HEK293 (cell line): ENCODE measurements at regions not wholly inside any gene's neighbourhood (a gene's known extent, or its start where the extent isn't known, plus 50 kb on each side); places are given as distances from the start of the nearest gene placed in this dataset.

ENCODE experiments used
- CTCF ChIA-PET: fragments of 350-600 bp; formaldehyde crosslinking; extraction: SDS; loops from one replicate; lab custom pipeline; 2021; ENCODE audit warnings: antibody characterized with exemption; lab: Yijun Ruan, JAX
- POLR2A ChIA-PET: fragments of 300-600 bp; formaldehyde crosslinking; extraction: SDS; loops from one replicate; lab custom pipeline; 2020; ENCODE audit warnings: antibody characterized with exemption, inconsistent platforms; lab: Yijun Ruan, JAX
- H3K27ac ChIP-seq: fragments of 200-500 bp; sonication (Bioruptor generic); 2 replicates; pipeline ENCODE4 v1.5.1; 2014; ENCODE audit warnings: low read depth, low read length, control low read depth, inconsistent platforms; ENCODE audit errors: extremely low read depth
- H3K36me3 ChIP-seq, 2 experiments: fragments of 200-500 bp in 1 of 2; sonication (Bioruptor generic) in 1 of 2; 1 replicate in 1 of 2; 2 replicates in 1 of 2; pipeline ENCODE4 v1.5.1; 2014 to 2017; ENCODE audit warnings: inconsistent platforms in 2 of 2, low read length in 2 of 2; ENCODE audit not compliant: control insufficient read depth in 2 of 2, insufficient read depth in 1 of 2
- H3K4me1 ChIP-seq: fragments of 200-500 bp; sonication (Bioruptor generic); 2 replicates; pipeline ENCODE4 v1.5.1; 2014; ENCODE audit warnings: mild to moderate bottlenecking, low read length, inconsistent platforms; ENCODE audit not compliant: control insufficient read depth, insufficient read depth
- H3K4me3 ChIP-seq: 2 replicates; pipeline ENCODE4 v1.5.1; 2011; ENCODE audit warnings: low read depth, mild to moderate bottlenecking, control low read depth, low read length, moderate library complexity
- H3K9me3 ChIP-seq: fragments of 200-500 bp; sonication (Bioruptor generic); 2 replicates; pipeline ENCODE4 v1.5.1; 2014; ENCODE audit warnings: low read depth, low read length, inconsistent platforms; ENCODE audit not compliant: control insufficient read depth, insufficient read depth
- FEZF1 ChIP-seq: fragments of 450-650 bp; formaldehyde crosslinking; IDR thresholded peaks from 2 replicates; pipeline ENCODE4 v1.5.1; 2016; ENCODE audit warnings: missing biosample characterization, missing genetic modification characterization
- HOXD13 ChIP-seq: sonication (generic); formaldehyde crosslinking; IDR thresholded peaks from 2 replicates; pipeline ENCODE4 v1.8.0; 2022; ENCODE audit warnings: missing genetic modification reagents, borderline replicate concordance
- MYNN ChIP-seq: fragments of 450-650 bp; formaldehyde crosslinking; IDR thresholded peaks from 2 replicates; pipeline ENCODE4 v1.5.1; 2016; ENCODE audit warnings: missing biosample characterization, missing genetic modification characterization, borderline replicate concordance
- ZBTB17 ChIP-seq: fragments of 450-650 bp; formaldehyde crosslinking; IDR thresholded peaks from 2 replicates; pipeline ENCODE4 v1.5.1; 2016; ENCODE audit warnings: missing biosample characterization, missing genetic modification characterization
- ZNF174 ChIP-seq: fragments of 450-650 bp; formaldehyde crosslinking; IDR thresholded peaks from 2 replicates; pipeline ENCODE4 v1.5.0; 2017; ENCODE audit warnings: missing biosample characterization, mild to moderate bottlenecking, missing genetic modification characterization
- ZNF433 ChIP-seq: fragments of 450-650 bp; formaldehyde crosslinking; IDR thresholded peaks from 2 replicates; pipeline ENCODE4 v1.5.1; 2016; ENCODE audit warnings: missing biosample characterization, missing genetic modification characterization, low read depth
- ZNF654 ChIP-seq: fragments of 450-650 bp; formaldehyde crosslinking; IDR thresholded peaks from 2 replicates; pipeline ENCODE4 v1.5.1; 2016; ENCODE audit warnings: low read depth, missing biosample characterization, missing genetic modification characterization
- TF ChIP-seq, protein P1 (sequence below): fragments of 450-650 bp; formaldehyde crosslinking; IDR thresholded peaks from 2 replicates; pipeline ENCODE4; 2016; ENCODE audit warnings: missing biosample characterization, missing genetic modification characterization
- TF ChIP-seq, protein P2 (sequence below): fragments of 450-650 bp; formaldehyde crosslinking; IDR thresholded peaks from 2 replicates; pipeline ENCODE4 v1.5.1; 2016; ENCODE audit warnings: missing biosample characterization, missing genetic modification characterization, low read depth
- TF ChIP-seq, protein P3 (sequence below): fragments of 450-650 bp; formaldehyde crosslinking; IDR thresholded peaks from 2 replicates; pipeline ENCODE4 v1.5.1; 2016; ENCODE audit warnings: missing biosample characterization, missing genetic modification characterization
- TF ChIP-seq, protein P4 (sequence below): fragments of 450-650 bp; formaldehyde crosslinking; conservative IDR thresholded peaks from 2 replicates; pipeline ENCODE4 v1.5.1; 2016; ENCODE audit warnings: low read depth, missing biosample characterization, missing genetic modification characterization
- TF ChIP-seq, protein P5 (sequence below): fragments of 450-650 bp; formaldehyde crosslinking; IDR thresholded peaks from 2 replicates; pipeline ENCODE4 v1.5.1; 2016; ENCODE audit warnings: missing biosample characterization, missing genetic modification characterization

DNA sequence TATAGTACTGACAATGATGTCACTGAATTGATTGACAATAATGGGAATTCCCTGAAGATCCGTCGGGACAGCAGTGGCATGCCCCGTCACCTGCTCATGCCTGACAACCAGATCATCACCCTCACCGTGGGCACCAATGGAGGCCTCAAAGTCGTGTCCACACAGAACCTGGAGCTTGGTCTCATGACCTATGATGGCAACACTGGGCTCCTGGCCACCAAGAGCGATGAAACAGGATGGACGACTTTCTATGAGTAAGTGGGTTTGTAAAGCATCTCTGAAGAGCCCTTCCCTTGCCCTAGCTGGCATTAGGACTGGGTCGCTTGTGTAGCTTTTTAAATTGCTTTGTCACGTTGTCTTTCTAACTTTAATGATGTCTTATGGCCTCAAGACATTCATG is 72.7 kb upstream of the WWC1 start (continued):
- TF ChIP-seq HOXD13 (CRISPR knock-in tag): no peak
- TF ChIP-seq, protein P1, sequence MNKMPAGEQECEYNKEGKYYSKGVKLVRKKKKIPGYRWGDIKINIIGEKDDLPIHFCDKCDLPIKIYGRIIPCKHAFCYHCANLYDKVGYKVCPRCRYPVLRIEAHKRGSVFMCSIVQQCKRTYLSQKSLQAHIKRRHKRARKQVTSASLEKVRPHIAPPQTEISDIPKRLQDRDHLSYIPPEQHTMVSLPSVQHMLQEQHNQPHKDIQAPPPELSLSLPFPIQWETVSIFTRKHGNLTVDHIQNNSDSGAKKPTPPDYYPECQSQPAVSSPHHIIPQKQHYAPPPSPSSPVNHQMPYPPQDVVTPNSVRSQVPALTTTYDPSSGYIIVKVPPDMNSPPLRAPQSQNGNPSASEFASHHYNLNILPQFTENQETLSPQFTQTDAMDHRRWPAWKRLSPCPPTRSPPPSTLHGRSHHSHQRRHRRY (tag by site-specific recombination): no peak

DNA sequence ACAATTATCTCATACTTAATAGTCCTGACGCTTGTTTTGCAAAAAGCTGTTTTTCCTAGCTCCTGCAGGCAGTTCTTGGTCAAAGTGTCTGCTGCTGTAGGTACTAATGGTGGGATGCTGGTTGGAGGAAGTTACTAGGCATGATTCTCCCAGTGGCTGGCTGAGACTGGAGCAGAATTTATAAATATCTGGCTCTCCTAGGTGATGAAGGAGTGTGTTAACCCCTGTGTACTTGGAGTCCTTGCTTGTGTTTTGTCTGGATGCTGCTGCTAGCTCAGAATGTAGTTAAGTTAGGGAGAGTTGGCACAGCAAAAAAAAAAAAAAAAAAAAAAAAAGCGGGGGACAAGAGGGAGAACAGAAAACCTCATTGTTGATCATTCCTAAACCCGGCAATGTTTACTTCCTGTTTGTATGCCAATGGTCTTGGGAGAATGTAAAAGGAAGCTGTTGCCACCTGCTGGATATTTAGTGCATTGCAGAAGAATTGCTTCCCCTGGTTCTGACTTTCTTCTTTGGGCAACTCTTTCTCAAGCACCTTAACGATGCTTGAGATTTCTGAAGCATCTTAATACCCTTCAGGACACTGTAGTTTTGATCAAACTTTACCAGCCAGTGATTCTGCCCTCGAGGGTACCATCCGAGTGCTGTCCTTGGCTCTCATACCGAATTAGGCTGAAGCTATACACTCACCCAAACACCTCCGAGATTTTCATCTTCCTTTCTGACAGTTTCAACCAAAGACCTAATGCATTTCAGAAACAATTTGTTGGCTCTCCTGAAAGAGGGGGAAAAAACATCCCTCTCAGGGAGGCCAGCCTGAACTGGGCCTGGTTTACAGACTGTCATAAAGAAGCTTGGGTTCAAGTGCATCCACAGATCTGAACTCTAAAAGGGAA is 71.7 kb upstream of the WWC1 start:
- CTCF ChIA-PET: interaction anchor here (0.5 to 3.6 kb wide), 38 partner anchors 11 to 909 kb away, joined by 3 to 24 read pairs (median 3); no protein-coding TSS in a partner anchor
- no peaks in the 10 kb centered on the region for H3K36me3 ChIP-seq
- POLR2A ChIA-PET: interaction anchor here (0.7 kb wide), 1 partner anchor 427 kb away, joined by 8 read pairs; no protein-coding TSS in a partner anchor
- H3K9me3 ChIP-seq: no peaks in the 10 kb centered on the region
- no peak overlapping the region for H3K27ac ChIP-seq
- no peaks in the 10 kb centered on the region for H3K4me1 ChIP-seq
- TF ChIP-seq ZNF433 (tag by site-specific recombination): no peak
- TF ChIP-seq, protein P2, sequence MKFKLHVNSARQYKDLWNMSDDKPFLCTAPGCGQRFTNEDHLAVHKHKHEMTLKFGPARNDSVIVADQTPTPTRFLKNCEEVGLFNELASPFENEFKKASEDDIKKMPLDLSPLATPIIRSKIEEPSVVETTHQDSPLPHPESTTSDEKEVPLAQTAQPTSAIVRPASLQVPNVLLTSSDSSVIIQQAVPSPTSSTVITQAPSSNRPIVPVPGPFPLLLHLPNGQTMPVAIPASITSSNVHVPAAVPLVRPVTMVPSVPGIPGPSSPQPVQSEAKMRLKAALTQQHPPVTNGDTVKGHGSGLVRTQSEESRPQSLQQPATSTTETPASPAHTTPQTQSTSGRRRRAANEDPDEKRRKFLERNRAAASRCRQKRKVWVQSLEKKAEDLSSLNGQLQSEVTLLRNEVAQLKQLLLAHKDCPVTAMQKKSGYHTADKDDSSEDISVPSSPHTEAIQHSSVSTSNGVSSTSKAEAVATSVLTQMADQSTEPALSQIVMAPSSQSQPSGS (tag by site-specific recombination): no peak
- TF ChIP-seq, protein P3, sequence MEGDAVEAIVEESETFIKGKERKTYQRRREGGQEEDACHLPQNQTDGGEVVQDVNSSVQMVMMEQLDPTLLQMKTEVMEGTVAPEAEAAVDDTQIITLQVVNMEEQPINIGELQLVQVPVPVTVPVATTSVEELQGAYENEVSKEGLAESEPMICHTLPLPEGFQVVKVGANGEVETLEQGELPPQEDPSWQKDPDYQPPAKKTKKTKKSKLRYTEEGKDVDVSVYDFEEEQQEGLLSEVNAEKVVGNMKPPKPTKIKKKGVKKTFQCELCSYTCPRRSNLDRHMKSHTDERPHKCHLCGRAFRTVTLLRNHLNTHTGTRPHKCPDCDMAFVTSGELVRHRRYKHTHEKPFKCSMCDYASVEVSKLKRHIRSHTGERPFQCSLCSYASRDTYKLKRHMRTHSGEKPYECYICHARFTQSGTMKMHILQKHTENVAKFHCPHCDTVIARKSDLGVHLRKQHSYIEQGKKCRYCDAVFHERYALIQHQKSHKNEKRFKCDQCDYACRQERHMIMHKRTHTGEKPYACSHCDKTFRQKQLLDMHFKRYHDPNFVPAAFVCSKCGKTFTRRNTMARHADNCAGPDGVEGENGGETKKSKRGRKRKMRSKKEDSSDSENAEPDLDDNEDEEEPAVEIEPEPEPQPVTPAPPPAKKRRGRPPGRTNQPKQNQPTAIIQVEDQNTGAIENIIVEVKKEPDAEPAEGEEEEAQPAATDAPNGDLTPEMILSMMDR (tag by site-specific recombination): peak; percentile 82; the same call in 1 of the 2 replicates
- no peak for TF ChIP-seq ZNF174 (tag by site-specific recombination)
- TF ChIP-seq FEZF1: no peak
- TF ChIP-seq MYNN (tag by site-specific recombination): no peak
- TF ChIP-seq, protein P4, sequence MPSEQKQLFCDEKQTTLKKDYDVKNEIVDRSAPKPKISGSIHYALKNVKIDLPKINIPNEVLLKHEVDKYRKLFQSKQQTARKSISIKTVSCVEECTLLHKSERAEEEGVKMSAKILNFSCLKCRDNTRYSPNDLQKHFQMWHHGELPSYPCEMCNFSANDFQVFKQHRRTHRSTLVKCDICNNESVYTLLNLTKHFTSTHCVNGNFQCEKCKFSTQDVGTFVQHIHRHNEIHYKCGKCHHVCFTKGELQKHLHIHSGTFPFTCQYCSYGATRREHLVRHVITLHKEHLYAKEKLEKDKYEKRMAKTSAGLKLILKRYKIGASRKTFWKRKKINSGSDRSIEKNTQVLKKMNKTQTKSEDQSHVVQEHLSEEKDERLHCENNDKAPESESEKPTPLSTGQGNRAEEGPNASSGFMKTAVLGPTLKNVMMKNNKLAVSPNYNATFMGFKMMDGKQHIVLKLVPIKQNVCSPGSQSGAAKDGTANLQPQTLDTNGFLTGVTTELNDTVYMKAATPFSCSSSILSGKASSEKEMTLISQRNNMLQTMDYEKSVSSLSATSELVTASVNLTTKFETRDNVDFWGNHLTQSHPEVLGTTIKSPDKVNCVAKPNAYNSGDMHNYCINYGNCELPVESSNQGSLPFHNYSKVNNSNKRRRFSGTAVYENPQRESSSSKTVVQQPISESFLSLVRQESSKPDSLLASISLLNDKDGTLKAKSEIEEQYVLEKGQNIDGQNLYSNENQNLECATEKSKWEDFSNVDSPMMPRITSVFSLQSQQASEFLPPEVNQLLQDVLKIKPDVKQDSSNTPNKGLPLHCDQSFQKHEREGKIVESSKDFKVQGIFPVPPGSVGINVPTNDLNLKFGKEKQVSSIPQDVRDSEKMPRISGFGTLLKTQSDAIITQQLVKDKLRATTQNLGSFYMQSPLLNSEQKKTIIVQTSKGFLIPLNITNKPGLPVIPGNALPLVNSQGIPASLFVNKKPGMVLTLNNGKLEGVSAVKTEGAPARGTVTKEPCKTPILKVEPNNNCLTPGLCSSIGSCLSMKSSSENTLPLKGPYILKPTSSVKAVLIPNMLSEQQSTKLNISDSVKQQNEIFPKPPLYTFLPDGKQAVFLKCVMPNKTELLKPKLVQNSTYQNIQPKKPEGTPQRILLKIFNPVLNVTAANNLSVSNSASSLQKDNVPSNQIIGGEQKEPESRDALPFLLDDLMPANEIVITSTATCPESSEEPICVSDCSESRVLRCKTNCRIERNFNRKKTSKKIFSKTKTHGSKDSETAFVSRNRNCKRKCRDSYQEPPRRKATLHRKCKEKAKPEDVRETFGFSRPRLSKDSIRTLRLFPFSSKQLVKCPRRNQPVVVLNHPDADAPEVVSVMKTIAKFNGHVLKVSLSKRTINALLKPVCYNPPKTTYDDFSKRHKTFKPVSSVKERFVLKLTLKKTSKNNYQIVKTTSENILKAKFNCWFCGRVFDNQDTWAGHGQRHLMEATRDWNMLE (tag by site-specific recombination): peak; percentile 43; the same call in 1 of the 2 replicates
- peak; percentile 95 for TF ChIP-seq ZNF654 (tag by site-specific recombination)
- TF ChIP-seq, protein P5, sequence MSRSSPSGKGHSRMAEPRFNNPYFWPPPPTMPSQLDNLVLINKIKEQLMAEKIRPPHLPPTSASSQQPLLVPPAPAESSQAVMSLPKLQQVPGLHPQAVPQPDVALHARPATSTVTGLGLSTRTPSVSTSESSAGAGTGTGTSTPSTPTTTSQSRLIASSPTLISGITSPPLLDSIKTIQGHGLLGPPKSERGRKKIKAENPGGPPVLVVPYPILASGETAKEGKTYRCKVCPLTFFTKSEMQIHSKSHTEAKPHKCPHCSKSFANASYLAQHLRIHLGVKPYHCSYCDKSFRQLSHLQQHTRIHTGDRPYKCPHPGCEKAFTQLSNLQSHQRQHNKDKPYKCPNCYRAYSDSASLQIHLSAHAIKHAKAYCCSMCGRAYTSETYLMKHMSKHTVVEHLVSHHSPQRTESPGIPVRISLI (tag by site-specific recombination): peak; percentile 92
- peak; percentile 55 for TF ChIP-seq ZBTB17 (tag by site-specific recombination)
- H3K4me3 ChIP-seq: no peak overlapping the region
